ENCODE measurements at regions not wholly inside any gene's neighbourhood (a gene's known extent, or its start where the extent isn't known, plus 50 kb on each side); places are given as distances from the start of the nearest gene placed in this dataset.

- H3K4me2 ChIP-seq (ENCODE audit: control insufficient read depth, insufficient read depth), result no peak overlapping the region
- no peaks in the 10 kb centered on the region for H3K27me3 ChIP-seq (replicated peaks in 1 of 2; ENCODE audit: control insufficient read depth in 2 of 2, insufficient read depth in 2 of 2, low read length in 1 of 2)
- H3K4me3 ChIP-seq, result no peak overlapping the region
- 55% methylated on average over 1 of the region's 1 CpG for WGBS (ENCODE audit: insufficient coverage, insufficient replicate concordance, low lambda C conversion rate, missing lambda C conversion rate)
- no peaks in the 10 kb centered on the region for H3K36me3 ChIP-seq (ENCODE audit: control insufficient read depth in 2 of 2, insufficient read depth in 2 of 2, low read length in 1 of 2)
- BruUV-seq (replicated peaks), result no TSS peak
- H3K4me1 ChIP-seq (ENCODE audit: control insufficient read depth, insufficient read depth, low read length), result no peaks in the 10 kb centered on the region
- in situ Hi-C loops (cut with MboI) (no loop called here), intact Hi-C loops (cut with micrococcal nuclease; ENCODE audit: unreplicated experiment) (no loop called here)
- no peak overlapping the region for H3K9ac ChIP-seq (ENCODE audit: control insufficient read depth, insufficient read depth, low read length)
- DNase-seq (ENCODE audit: low read depth, low spot score) (no peak), ATAC-seq (peak; percentile 53), FAIRE-seq (no peak)
- no peaks in the 10 kb centered on the region; the same call in 1 of the 2 replicates for H4K20me1 ChIP-seq (ENCODE audit: control insufficient read depth, insufficient read depth)
- H3K79me2 ChIP-seq (ENCODE audit: control insufficient read depth, insufficient read depth, low read length), result no peaks in the 10 kb centered on the region
- no peak overlapping the region for H3K27ac ChIP-seq (ENCODE audit: control insufficient read depth, insufficient read depth)
- no peaks in the 10 kb centered on the region for H3K9me3 ChIP-seq (replicated peaks; ENCODE audit: control insufficient read depth, insufficient read depth, low read length)
- no peak overlapping the region for H2AFZ ChIP-seq (ENCODE audit: control insufficient read depth, low read depth, low read length)
- ChIA-PET SMC1A (ENCODE audit: uncharacterized antibody, unreplicated experiment) (interaction anchor here (0.9 kb wide), 1 partner anchor 11 kb away, joined by 4 read pairs; no protein-coding TSS in a partner anchor), CTCF (no interaction called here), RAD21 (ENCODE audit: unreplicated experiment) (no interaction called here), POLR2A (no interaction called here)
- TF ChIP-seq RBBP5 (conservative IDR thresholded peaks at IDR 0.05) (no peak), CHD2 (IDR thresholded peaks at IDR 0.05; ENCODE audit: borderline replicate concordance, low read depth, low read length) (no peak), FOXM1 (IDR thresholded peaks at IDR 0.05; ENCODE audit: low read depth, low read length) (no peak), KLF5 (IDR thresholded peaks at IDR 0.05; ENCODE audit: partially characterized antibody) (no peak), ZBTB11 (CRISPR knock-in tag; IDR thresholded peaks at IDR 0.05) (no peak), ATF7 (IDR thresholded peaks at IDR 0.05; ENCODE audit: low read depth) (no peak), MTA3 (IDR thresholded peaks at IDR 0.05; ENCODE audit: borderline replicate concordance, low read length) (no peak), CBX3 (IDR thresholded peaks at IDR 0.05; ENCODE audit: borderline replicate concordance, low read depth) (no peak), MTA2 (IDR thresholded peaks at IDR 0.05; ENCODE audit: low read depth) (0 out of 2 replicates have a peak, but pooled peaks have one; percentile 19), SIN3A (IDR thresholded peaks at IDR 0.05; ENCODE audit: low read depth, low read length) (no peak), NRF1 (conservative IDR thresholded peaks at IDR 0.05; ENCODE audit: low read depth, low read length) (no peak), ZBTB4 (CRISPR knock-in tag; IDR thresholded peaks at IDR 0.05) (no peak)
- TF ChIP-seq, protein P1, sequence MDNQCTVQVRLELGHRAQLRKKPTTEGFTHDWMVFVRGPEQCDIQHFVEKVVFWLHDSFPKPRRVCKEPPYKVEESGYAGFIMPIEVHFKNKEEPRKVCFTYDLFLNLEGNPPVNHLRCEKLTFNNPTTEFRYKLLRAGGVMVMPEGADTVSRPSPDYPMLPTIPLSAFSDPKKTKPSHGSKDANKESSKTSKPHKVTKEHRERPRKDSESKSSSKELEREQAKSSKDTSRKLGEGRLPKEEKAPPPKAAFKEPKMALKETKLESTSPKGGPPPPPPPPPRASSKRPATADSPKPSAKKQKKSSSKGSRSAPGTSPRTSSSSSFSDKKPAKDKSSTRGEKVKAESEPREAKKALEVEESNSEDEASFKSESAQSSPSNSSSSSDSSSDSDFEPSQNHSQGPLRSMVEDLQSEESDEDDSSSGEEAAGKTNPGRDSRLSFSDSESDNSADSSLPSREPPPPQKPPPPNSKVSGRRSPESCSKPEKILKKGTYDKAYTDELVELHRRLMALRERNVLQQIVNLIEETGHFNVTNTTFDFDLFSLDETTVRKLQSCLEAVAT (IDR thresholded peaks at IDR 0.05), result peak; percentile 70; the same call in 1 of the 2 replicates
Measured at GRCh38 chr3:139127101-139127500, 82.4 kb upstream of the PRR23C start.

Measured in GM12878 (cell line).